WTC11 (cell line): ENCODE measurements at regions not wholly inside any gene's neighbourhood (a gene's known extent, or its start where the extent isn't known, plus 50 kb on each side); places are given as distances from the start of the nearest gene placed in this dataset.

ENCODE experiments used
- AFF4 ChIP-seq: sonication (generic); formaldehyde crosslinking; IDR thresholded peaks from 2 replicates; pipeline ENCODE4 v1.8.1; 2023; ENCODE audit warnings: mild to moderate bottlenecking, missing genetic modification reagents, borderline replicate concordance
- ATF6 ChIP-seq: sonication (generic); formaldehyde crosslinking; IDR thresholded peaks from 2 replicates; pipeline ENCODE4 v1.8.1; 2023; ENCODE audit warnings: mild to moderate bottlenecking, missing genetic modification reagents
- NFATC4 ChIP-seq: fragments of 250-450 bp; sonication (Bioruptor Pico); IDR thresholded peaks from 2 replicates; pipeline ENCODE4 v1.9.0; 2021; ENCODE audit warnings: mild to moderate bottlenecking
- NFE2L1 ChIP-seq: sonication (generic); formaldehyde crosslinking; IDR thresholded peaks from 2 replicates; pipeline ENCODE4 v1.8.1; 2023; ENCODE audit warnings: missing genetic modification reagents
- RORB ChIP-seq: fragments of 250-450 bp; sonication (Bioruptor Pico); IDR thresholded peaks from 2 replicates; pipeline ENCODE4 v1.9.0; 2021; ENCODE audit warnings: mild to moderate bottlenecking
- STAT6 ChIP-seq: sonication (generic); formaldehyde crosslinking; conservative IDR thresholded peaks from 2 replicates; pipeline ENCODE4 v1.8.1; 2023; ENCODE audit warnings: mild to moderate bottlenecking, low read depth, missing genetic modification reagents, moderate library complexity
- USF2 ChIP-seq: sonication (generic); formaldehyde crosslinking; IDR thresholded peaks from 2 replicates; pipeline ENCODE4 v1.8.1; 2023; ENCODE audit warnings: mild to moderate bottlenecking, missing genetic modification reagents, moderate library complexity
- TF ChIP-seq, protein P1 (sequence below): fragments of 250-450 bp; sonication (Bioruptor Pico); IDR thresholded peaks from 2 replicates; pipeline ENCODE4 v1.8.0; 2021; ENCODE audit warnings: mild to moderate bottlenecking
- TF ChIP-seq, protein P2 (sequence below): fragments of 200-600 bp; IDR thresholded peaks from 2 replicates; pipeline ENCODE4 v1.8.0; 2022; ENCODE audit warnings: antibody characterized with exemption
- TF ChIP-seq, protein P3 (sequence below): sonication (generic); formaldehyde crosslinking; IDR thresholded peaks from 2 replicates; pipeline ENCODE4 v1.8.1; 2023; ENCODE audit warnings: mild to moderate bottlenecking, missing genetic modification reagents, moderate library complexity

DNA sequence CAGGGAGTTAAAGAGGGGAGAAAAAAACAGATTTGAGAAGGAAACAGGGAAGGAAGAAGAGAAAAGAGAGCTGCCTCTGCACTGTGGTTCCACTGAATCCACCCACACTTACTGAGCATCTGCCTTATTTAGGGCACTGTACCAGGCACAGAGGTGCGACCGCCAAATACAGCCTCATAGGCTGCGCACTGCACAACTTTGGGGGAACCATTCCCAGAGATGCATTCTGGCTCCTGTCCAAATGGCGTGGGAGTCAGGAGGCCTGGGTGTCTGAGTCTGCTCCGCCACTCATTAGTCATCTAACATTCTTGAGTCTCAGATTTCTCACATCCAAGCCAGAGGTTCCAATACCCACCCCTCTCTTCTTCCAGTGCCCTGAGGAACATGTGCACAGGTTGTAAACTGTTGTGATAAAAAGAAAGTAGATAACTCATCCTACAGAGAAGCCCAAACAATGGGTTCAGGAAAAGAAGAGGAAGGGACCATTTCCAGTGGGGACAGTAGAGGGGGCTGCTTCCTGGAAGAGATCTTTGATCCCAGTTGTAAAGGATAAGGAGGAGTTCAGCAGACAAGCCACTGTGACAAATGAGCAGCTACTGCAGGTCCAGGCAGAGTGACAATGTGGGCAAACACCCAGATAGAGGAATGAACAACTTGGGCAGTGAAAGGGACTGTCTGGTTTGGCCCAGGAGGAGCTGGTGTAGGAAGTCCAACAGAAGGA is 254.6 kb downstream of the UACA start:
- TF ChIP-seq, protein P1, sequence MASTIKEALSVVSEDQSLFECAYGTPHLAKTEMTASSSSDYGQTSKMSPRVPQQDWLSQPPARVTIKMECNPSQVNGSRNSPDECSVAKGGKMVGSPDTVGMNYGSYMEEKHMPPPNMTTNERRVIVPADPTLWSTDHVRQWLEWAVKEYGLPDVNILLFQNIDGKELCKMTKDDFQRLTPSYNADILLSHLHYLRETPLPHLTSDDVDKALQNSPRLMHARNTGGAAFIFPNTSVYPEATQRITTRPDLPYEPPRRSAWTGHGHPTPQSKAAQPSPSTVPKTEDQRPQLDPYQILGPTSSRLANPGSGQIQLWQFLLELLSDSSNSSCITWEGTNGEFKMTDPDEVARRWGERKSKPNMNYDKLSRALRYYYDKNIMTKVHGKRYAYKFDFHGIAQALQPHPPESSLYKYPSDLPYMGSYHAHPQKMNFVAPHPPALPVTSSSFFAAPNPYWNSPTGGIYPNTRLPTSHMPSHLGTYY, result no peak
- TF ChIP-seq USF2 (CRISPR knock-in tag) (no peak), NFATC4 (CRISPR knock-in tag) (no peak), NFE2L1 (CRISPR knock-in tag) (no peak), AFF4 (CRISPR knock-in tag) (no peak), ATF6 (CRISPR knock-in tag) (no peak), STAT6 (CRISPR knock-in tag) (no peak), RORB (CRISPR knock-in tag) (no peak)
- TF ChIP-seq, protein P2, sequence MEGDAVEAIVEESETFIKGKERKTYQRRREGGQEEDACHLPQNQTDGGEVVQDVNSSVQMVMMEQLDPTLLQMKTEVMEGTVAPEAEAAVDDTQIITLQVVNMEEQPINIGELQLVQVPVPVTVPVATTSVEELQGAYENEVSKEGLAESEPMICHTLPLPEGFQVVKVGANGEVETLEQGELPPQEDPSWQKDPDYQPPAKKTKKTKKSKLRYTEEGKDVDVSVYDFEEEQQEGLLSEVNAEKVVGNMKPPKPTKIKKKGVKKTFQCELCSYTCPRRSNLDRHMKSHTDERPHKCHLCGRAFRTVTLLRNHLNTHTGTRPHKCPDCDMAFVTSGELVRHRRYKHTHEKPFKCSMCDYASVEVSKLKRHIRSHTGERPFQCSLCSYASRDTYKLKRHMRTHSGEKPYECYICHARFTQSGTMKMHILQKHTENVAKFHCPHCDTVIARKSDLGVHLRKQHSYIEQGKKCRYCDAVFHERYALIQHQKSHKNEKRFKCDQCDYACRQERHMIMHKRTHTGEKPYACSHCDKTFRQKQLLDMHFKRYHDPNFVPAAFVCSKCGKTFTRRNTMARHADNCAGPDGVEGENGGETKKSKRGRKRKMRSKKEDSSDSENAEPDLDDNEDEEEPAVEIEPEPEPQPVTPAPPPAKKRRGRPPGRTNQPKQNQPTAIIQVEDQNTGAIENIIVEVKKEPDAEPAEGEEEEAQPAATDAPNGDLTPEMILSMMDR, result no peak
- TF ChIP-seq, protein P3, sequence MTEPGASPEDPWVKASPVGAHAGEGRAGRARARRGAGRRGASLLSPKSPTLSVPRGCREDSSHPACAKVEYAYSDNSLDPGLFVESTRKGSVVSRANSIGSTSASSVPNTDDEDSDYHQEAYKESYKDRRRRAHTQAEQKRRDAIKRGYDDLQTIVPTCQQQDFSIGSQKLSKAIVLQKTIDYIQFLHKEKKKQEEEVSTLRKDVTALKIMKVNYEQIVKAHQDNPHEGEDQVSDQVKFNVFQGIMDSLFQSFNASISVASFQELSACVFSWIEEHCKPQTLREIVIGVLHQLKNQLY (CRISPR knock-in tag), result no peak
